ENCODE measurements at regions not wholly inside any gene's neighbourhood (a gene's known extent, or its start where the extent isn't known, plus 50 kb on each side); places are given as distances from the start of the nearest gene placed in this dataset.

GRCh38 chr18:38481576-38481975 is 916.0 kb upstream of the CELF4 start:
- TF ChIP-seq, protein P1, sequence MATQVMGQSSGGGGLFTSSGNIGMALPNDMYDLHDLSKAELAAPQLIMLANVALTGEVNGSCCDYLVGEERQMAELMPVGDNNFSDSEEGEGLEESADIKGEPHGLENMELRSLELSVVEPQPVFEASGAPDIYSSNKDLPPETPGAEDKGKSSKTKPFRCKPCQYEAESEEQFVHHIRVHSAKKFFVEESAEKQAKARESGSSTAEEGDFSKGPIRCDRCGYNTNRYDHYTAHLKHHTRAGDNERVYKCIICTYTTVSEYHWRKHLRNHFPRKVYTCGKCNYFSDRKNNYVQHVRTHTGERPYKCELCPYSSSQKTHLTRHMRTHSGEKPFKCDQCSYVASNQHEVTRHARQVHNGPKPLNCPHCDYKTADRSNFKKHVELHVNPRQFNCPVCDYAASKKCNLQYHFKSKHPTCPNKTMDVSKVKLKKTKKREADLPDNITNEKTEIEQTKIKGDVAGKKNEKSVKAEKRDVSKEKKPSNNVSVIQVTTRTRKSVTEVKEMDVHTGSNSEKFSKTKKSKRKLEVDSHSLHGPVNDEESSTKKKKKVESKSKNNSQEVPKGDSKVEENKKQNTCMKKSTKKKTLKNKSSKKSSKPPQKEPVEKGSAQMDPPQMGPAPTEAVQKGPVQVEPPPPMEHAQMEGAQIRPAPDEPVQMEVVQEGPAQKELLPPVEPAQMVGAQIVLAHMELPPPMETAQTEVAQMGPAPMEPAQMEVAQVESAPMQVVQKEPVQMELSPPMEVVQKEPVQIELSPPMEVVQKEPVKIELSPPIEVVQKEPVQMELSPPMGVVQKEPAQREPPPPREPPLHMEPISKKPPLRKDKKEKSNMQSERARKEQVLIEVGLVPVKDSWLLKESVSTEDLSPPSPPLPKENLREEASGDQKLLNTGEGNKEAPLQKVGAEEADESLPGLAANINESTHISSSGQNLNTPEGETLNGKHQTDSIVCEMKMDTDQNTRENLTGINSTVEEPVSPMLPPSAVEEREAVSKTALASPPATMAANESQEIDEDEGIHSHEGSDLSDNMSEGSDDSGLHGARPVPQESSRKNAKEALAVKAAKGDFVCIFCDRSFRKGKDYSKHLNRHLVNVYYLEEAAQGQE (IDR thresholded peaks at IDR 0.05; ENCODE audit: insufficient read depth in 1 of 2, low read depth in 2 of 2, low read length in 2 of 2): no peak
- no peak for TF ChIP-seq FOXP2 (optimal IDR thresholded peaks at IDR 0.05; ENCODE audit: borderline replicate concordance, extremely low read depth, extremely low read length, insufficient read depth)
- TF ChIP-seq POLR2AphosphoS5 (IDR thresholded peaks at IDR 0.05; ENCODE audit: low read depth, low read length): no peak
- TF ChIP-seq SIN3A (IDR thresholded peaks at IDR 0.05; ENCODE audit: borderline replicate concordance, insufficient read depth, low read length): no peak

Data from PFSK-1 (cell line).